Activated CD4-positive, alpha-beta memory T cell treated with anti-CD3 and anti-CD28 coated beads for 36 hours (primary cell): ENCODE measurements at regions not wholly inside any gene's neighbourhood (a gene's known extent, or its start where the extent isn't known, plus 50 kb on each side); places are given as distances from the start of the nearest gene placed in this dataset.

Experiments
- CTCF ChIA-PET: fragments of 350-600 bp; sonication (Branson Sonifier 250); formaldehyde crosslinking; loops from one replicate; lab custom pipeline; 2021; ENCODE audit warnings: antibody characterized with exemption, inconsistent platforms; lab: Charles Lee
- POLR2A ChIA-PET: fragments of 350-600 bp; sonication (Branson Sonifier 250); formaldehyde crosslinking; loops from one replicate; lab custom pipeline; 2021; ENCODE audit warnings: antibody characterized with exemption; lab: Charles Lee
- DNase-seq: peaks from one replicate; pipeline ENCODE4 v3.0.0-alpha.2; 2020
- H3K27ac Mint-ChIP-seq: one replicate; pipeline ENCODE4 v1.8.0; 2021; ENCODE audit warnings: mixed read lengths
- H3K27me3 Mint-ChIP-seq: one replicate; pipeline ENCODE4 v1.8.0; 2021; ENCODE audit warnings: mixed read lengths
- H3K36me3 Mint-ChIP-seq: one replicate; pipeline ENCODE4 v1.8.0; 2021; ENCODE audit warnings: mixed read lengths
- H3K4me1 Mint-ChIP-seq: one replicate; pipeline ENCODE4 v1.8.0; 2021; ENCODE audit warnings: low read depth, mixed read lengths
- H3K4me3 Mint-ChIP-seq: one replicate; pipeline ENCODE4 v1.8.0; 2021; ENCODE audit warnings: mild to moderate bottlenecking, mixed read lengths
- H3K9me3 Mint-ChIP-seq: one replicate; pipeline ENCODE4 v1.8.0; 2021; ENCODE audit warnings: mixed read lengths
- intact Hi-C: fragments of 100-400 bp; cut with micrococcal nuclease; formaldehyde crosslinking; loops from one replicate; pipeline ENCODE4 v1.15.1; 2023

- no peaks in the 10 kb centered on the region for H3K36me3 Mint-ChIP-seq
- intact Hi-C loops: loop anchor here (5.0 kb wide), 1 partner anchor 54 kb away; no protein-coding TSS in a partner anchor
Measured at GRCh38 chr18:63071701-63072141, 247.8 kb downstream of the BCL2 start.

GRCh38 chr18:63070767-63071502 lies 248.6 kb downstream of the BCL2 start:
- CTCF ChIA-PET: no interaction called here
- POLR2A ChIA-PET: no interaction called here
- H3K4me3 Mint-ChIP-seq: no peak overlapping the region
- peaks cover 14% of the 10 kb centered on the region for H3K4me1 Mint-ChIP-seq
- no peak overlapping the region for H3K27ac Mint-ChIP-seq
- intact Hi-C loops: loop anchor here (5.0 kb wide), 1 partner anchor 54 kb away; no protein-coding TSS in a partner anchor
- no peaks in the 10 kb centered on the region for H3K9me3 Mint-ChIP-seq
- no peaks in the 10 kb centered on the region for H3K36me3 Mint-ChIP-seq
- no peak for DNase-seq
- peaks cover 1% of the 10 kb centered on the region for H3K27me3 Mint-ChIP-seq

More at GRCh38 chr18:63071701-63072141, 247.8 kb downstream of the BCL2 start:
- Mint-ChIP-seq H3K9me3 (no peaks in the 10 kb centered on the region), H3K4me3 (no peak overlapping the region), H3K27ac (no peak overlapping the region), H3K27me3 (peaks cover 3% of the 10 kb centered on the region), H3K4me1 (peaks cover 14% of the 10 kb centered on the region)
- POLR2A ChIA-PET: no interaction called here
- CTCF ChIA-PET: interaction anchor here (1.0 kb wide), 1 partner anchor 12 kb away, joined by 3 read pairs; no protein-coding TSS in a partner anchor
- DNase-seq: no peak

- no peaks in the 10 kb centered on the region for H3K9me3 Mint-ChIP-seq
- no peak overlapping the region for H3K27ac Mint-ChIP-seq
- no peak overlapping the region for H3K4me3 Mint-ChIP-seq
- H3K27me3 Mint-ChIP-seq: peaks cover 3% of the 10 kb centered on the region
- POLR2A ChIA-PET: no interaction called here
- CTCF ChIA-PET: interaction anchor here (0.6 kb wide), 1 partner anchor 51 kb away, joined by 3 read pairs; no protein-coding TSS in a partner anchor
- intact Hi-C loops: no loop called here
- H3K4me1 Mint-ChIP-seq: peaks cover 3% of the 10 kb centered on the region
- no peak for DNase-seq
- H3K36me3 Mint-ChIP-seq: no peaks in the 10 kb centered on the region
Measured at GRCh38 chr18:63069496-63069895, 250.1 kb downstream of the BCL2 start.

- no peak for DNase-seq
- Mint-ChIP-seq H3K27me3 (peaks cover 3% of the 10 kb centered on the region), H3K4me1 (peaks cover 3% of the 10 kb centered on the region), H3K4me3 (no peak overlapping the region), H3K9me3 (no peaks in the 10 kb centered on the region), H3K36me3 (no peaks in the 10 kb centered on the region), H3K27ac (no peak overlapping the region)
- CTCF ChIA-PET: no interaction called here
- intact Hi-C loops: no loop called here
- POLR2A ChIA-PET: no interaction called here
Measured at GRCh38 chr18:63067939-63068338, 251.6 kb downstream of the BCL2 start.

- intact Hi-C loops: no loop called here
- Mint-ChIP-seq H3K4me1 (peaks cover 3% of the 10 kb centered on the region), H3K36me3 (no peaks in the 10 kb centered on the region), H3K27me3 (peaks cover 3% of the 10 kb centered on the region), H3K9me3 (no peaks in the 10 kb centered on the region), H3K27ac (no peak overlapping the region), H3K4me3 (no peak overlapping the region)
- DNase-seq: no peak
- ChIA-PET CTCF (no interaction called here), POLR2A (no interaction called here)
Measured at GRCh38 chr18:63065172-63065571, 254.4 kb downstream of the BCL2 start.

GRCh38 chr18:63063171-63063570 lies 256.4 kb downstream of the BCL2 start:
- H3K27me3 Mint-ChIP-seq: peaks cover 3% of the 10 kb centered on the region
- DNase-seq: no peak
- H3K36me3 Mint-ChIP-seq: no peaks in the 10 kb centered on the region
- ChIA-PET CTCF (no interaction called here), POLR2A (no interaction called here)
- H3K27ac Mint-ChIP-seq: no peak overlapping the region
- intact Hi-C loops: no loop called here
- no peaks in the 10 kb centered on the region for H3K9me3 Mint-ChIP-seq
- peaks cover 3% of the 10 kb centered on the region for H3K4me1 Mint-ChIP-seq
- no peak overlapping the region for H3K4me3 Mint-ChIP-seq

GRCh38 chr18:63062246-63062645 lies 257.3 kb downstream of the BCL2 start:
- H3K9me3 Mint-ChIP-seq: no peaks in the 10 kb centered on the region
- CTCF ChIA-PET: interaction anchor here (1.4 kb wide), 1 partner anchor 46 kb away, joined by 5 read pairs; no protein-coding TSS in a partner anchor
- no peaks in the 10 kb centered on the region for H3K4me1 Mint-ChIP-seq
- H3K27me3 Mint-ChIP-seq: peaks cover 3% of the 10 kb centered on the region
- no peaks in the 10 kb centered on the region for H3K36me3 Mint-ChIP-seq
- intact Hi-C loops: no loop called here
- no peak overlapping the region for H3K4me3 Mint-ChIP-seq
- no peak for DNase-seq
- H3K27ac Mint-ChIP-seq: no peak overlapping the region
- POLR2A ChIA-PET: no interaction called here

- no peak for DNase-seq
- ChIA-PET POLR2A (no interaction called here), CTCF (interaction anchor here (1.4 kb wide), 1 partner anchor 45 kb away, joined by 5 read pairs; no protein-coding TSS in a partner anchor)
- H3K4me3 Mint-ChIP-seq: no peak overlapping the region
- peaks cover 3% of the 10 kb centered on the region for H3K27me3 Mint-ChIP-seq
- no peaks in the 10 kb centered on the region for H3K36me3 Mint-ChIP-seq
- intact Hi-C loops: no loop called here
- no peaks in the 10 kb centered on the region for H3K9me3 Mint-ChIP-seq
- no peak overlapping the region for H3K27ac Mint-ChIP-seq
- no peaks in the 10 kb centered on the region for H3K4me1 Mint-ChIP-seq
Measured at GRCh38 chr18:63061303-63061702, 258.3 kb downstream of the BCL2 start.

- POLR2A ChIA-PET: no interaction called here
- H3K27ac Mint-ChIP-seq: no peak overlapping the region
- intact Hi-C loops: no loop called here
- no peak for DNase-seq
- H3K4me3 Mint-ChIP-seq: no peak overlapping the region
- H3K4me1 Mint-ChIP-seq: peaks cover 4% of the 10 kb centered on the region
- CTCF ChIA-PET: interaction anchor here (1.2 to 2.1 kb wide), 2 partner anchors 41 to 281 kb away, joined by 3 to 9 read pairs; no protein-coding TSS in a partner anchor
- H3K27me3 Mint-ChIP-seq: no peaks in the 10 kb centered on the region
- H3K36me3 Mint-ChIP-seq: no peaks in the 10 kb centered on the region
- no peaks in the 10 kb centered on the region for H3K9me3 Mint-ChIP-seq
Measured at GRCh38 chr18:63058521-63058920, 261.0 kb downstream of the BCL2 start.

GRCh38 chr18:63057707-63058106 lies 261.9 kb downstream of the BCL2 start:
- no peak overlapping the region for H3K4me3 Mint-ChIP-seq
- peaks cover 4% of the 10 kb centered on the region for H3K4me1 Mint-ChIP-seq
- intact Hi-C loops: no loop called here
- DNase-seq: no peak
- H3K36me3 Mint-ChIP-seq: no peaks in the 10 kb centered on the region
- H3K27ac Mint-ChIP-seq: no peak overlapping the region
- no peaks in the 10 kb centered on the region for H3K27me3 Mint-ChIP-seq
- H3K9me3 Mint-ChIP-seq: no peaks in the 10 kb centered on the region
- ChIA-PET POLR2A (no interaction called here), CTCF (interaction anchor here (2.1 kb wide), 1 partner anchor 40 kb away, joined by 9 read pairs; no protein-coding TSS in a partner anchor)

- Mint-ChIP-seq H3K4me3 (no peak overlapping the region), H3K4me1 (peaks cover 4% of the 10 kb centered on the region), H3K27ac (no peak overlapping the region), H3K9me3 (no peaks in the 10 kb centered on the region), H3K27me3 (no peaks in the 10 kb centered on the region), H3K36me3 (no peaks in the 10 kb centered on the region)
- ChIA-PET POLR2A (no interaction called here), CTCF (no interaction called here)
- DNase-seq: no peak
- intact Hi-C loops: no loop called here
Measured at GRCh38 chr18:63054901-63055584, 264.5 kb downstream of the BCL2 start.

GRCh38 chr18:63051928-63052327 lies 267.6 kb downstream of the BCL2 start:
- ChIA-PET POLR2A (no interaction called here), CTCF (interaction anchor here (1.0 to 1.1 kb wide), 2 partner anchors 25 to 36 kb away, joined by 3 to 4 read pairs; no protein-coding TSS in a partner anchor)
- no peaks in the 10 kb centered on the region for H3K9me3 Mint-ChIP-seq
- H3K4me3 Mint-ChIP-seq: no peak overlapping the region
- peaks cover 7% of the 10 kb centered on the region for H3K4me1 Mint-ChIP-seq
- no peak for DNase-seq
- intact Hi-C loops: no loop called here
- no peaks in the 10 kb centered on the region for H3K36me3 Mint-ChIP-seq
- no peaks in the 10 kb centered on the region for H3K27me3 Mint-ChIP-seq
- H3K27ac Mint-ChIP-seq: no peak overlapping the region
